B cell (primary cell): ENCODE measurements at regions not wholly inside any gene's neighbourhood (a gene's known extent, or its start where the extent isn't known, plus 50 kb on each side); places are given as distances from the start of the nearest gene placed in this dataset.

ENCODE experiments used
- ATAC-seq: fragments of 200-7000 bp; cut with Tn5 transposase; one replicate; pipeline ENCODE4 v1.10.0; 2021; ENCODE audit warnings: low read depth, mild to moderate bottlenecking, moderate number of reproducible peaks, moderate library complexity
- CTCF ChIA-PET: fragments of 350-600 bp; sonication (Branson Sonifier 250); formaldehyde crosslinking; loops from one replicate; lab custom pipeline; 2021; ENCODE audit warnings: antibody characterized with exemption, inconsistent platforms; lab: Charles Lee
- POLR2A ChIA-PET: fragments of 350-600 bp; sonication (Branson Sonifier 250); formaldehyde crosslinking; loops from one replicate; lab custom pipeline; 2021; ENCODE audit warnings: antibody characterized with exemption; lab: Charles Lee
- DNase-seq: peaks from one replicate; pipeline ENCODE4 v3.0.0; 2013
- H2AFZ ChIP-seq: 2 replicates; pipeline ENCODE4 v1.6.1; 2012; ENCODE audit warnings: mild to moderate bottlenecking, low read depth, low read length; ENCODE audit not compliant: insufficient read depth, poor library complexity, severe bottlenecking
- H3K27ac ChIP-seq, 2 donors: 1 replicate in 1 of 2; 2 replicates in 1 of 2; pipeline ENCODE4 v1.5.1; 2012 to 2013; ENCODE audit warnings: low read length in 2 of 2, mild to moderate bottlenecking in 2 of 2, moderate library complexity in 1 of 2
- H3K27me3 ChIP-seq, 4 experiments: fragments of 200-600 bp in 1 of 4; sonication (generic) in 1 of 4; replicated peaks in 1 of 4; 1 replicate in 2 of 4; 2 replicates in 2 of 4; pipeline versions ENCODE4 v1.6.1 to v1.7.0; 2013 to 2016; ENCODE audit warnings: low read length in 3 of 4, mild to moderate bottlenecking in 2 of 4, mixed read lengths in 1 of 4, moderate library complexity in 1 of 4; ENCODE audit not compliant: insufficient read depth in 4 of 4, control insufficient read depth in 3 of 4; ENCODE audit errors: control extremely low read depth in 1 of 4
- H3K36me3 ChIP-seq, 2 experiments: replicated peaks in 1 of 2; 1 replicate in 1 of 2; 2 replicates in 1 of 2; pipeline versions ENCODE4 v1.6.1 to v1.7.1; 2013; ENCODE audit warnings: low read length in 1 of 2; ENCODE audit not compliant: insufficient read depth in 2 of 2, control insufficient read depth in 1 of 2; ENCODE audit errors: control extremely low read depth in 1 of 2, extremely low read depth in 1 of 2
- H3K4me1 ChIP-seq, 2 donors: fragments of 200-600 bp in 1 of 2; sonication (generic) in 1 of 2; 1 replicate in 1 of 2; 2 replicates in 1 of 2; pipeline versions ENCODE4 v1.5.1 to v1.6.1; 2013 to 2017; ENCODE audit warnings: low read length in 2 of 2; ENCODE audit not compliant: control insufficient read depth in 2 of 2, insufficient read depth in 2 of 2
- H3K4me2 ChIP-seq: replicated peaks from 2 replicates; pipeline ENCODE3; 2012; ENCODE audit warnings: mild to moderate bottlenecking, low read depth, low read length; ENCODE audit not compliant: poor library complexity, severe bottlenecking
- H3K4me3 ChIP-seq, 5 experiments: fragments of 200-600 bp in 1 of 5; sonication (generic) in 1 of 5; 1 replicate in 3 of 5; 2 replicates in 2 of 5; pipeline versions ENCODE4 v1.5.1 to v1.7.0; 2011 to 2016; ENCODE audit warnings: low read length in 4 of 5, mild to moderate bottlenecking in 4 of 5, low read depth in 2 of 5, control low read depth in 1 of 5, moderate library complexity in 1 of 5; ENCODE audit not compliant: insufficient read depth in 1 of 5; ENCODE audit errors: control extremely low read depth in 1 of 5, extremely low read depth in 1 of 5
- H3K79me2 ChIP-seq: fragments of 200-600 bp; sonication (generic); one replicate; pipeline ENCODE4 v1.6.0; 2016; ENCODE audit warnings: low read length; ENCODE audit not compliant: control insufficient read depth, insufficient read depth
- H3K9ac ChIP-seq: fragments of 200-600 bp; sonication (generic); 2 replicates; pipeline ENCODE4 v1.6.1; 2017; ENCODE audit warnings: mild to moderate bottlenecking, low read length, moderate library complexity
- H3K9me3 ChIP-seq, 3 donors: one replicate each; pipeline versions ENCODE4 v1.6.1 to v1.7.1; 2013; ENCODE audit warnings: low read length in 2 of 3; ENCODE audit not compliant: control insufficient read depth in 2 of 3, insufficient read depth in 1 of 3; ENCODE audit errors: control extremely low read depth in 1 of 3
- H4K20me1 ChIP-seq: 2 replicates; pipeline ENCODE4 v1.6.0; 2012; ENCODE audit warnings: mild to moderate bottlenecking, low read length; ENCODE audit not compliant: insufficient read depth, control insufficient read depth, poor library complexity, severe bottlenecking
- H3K27ac Mint-ChIP-seq: one replicate; pipeline ENCODE4 v1.8.0; 2021; ENCODE audit warnings: mixed read lengths
- H3K27me3 Mint-ChIP-seq: one replicate; pipeline ENCODE4 v1.8.0; 2021; ENCODE audit warnings: mixed read lengths
- H3K4me1 Mint-ChIP-seq: one replicate; pipeline ENCODE4 v1.8.0; 2021; ENCODE audit warnings: mixed read lengths
- H3K4me3 Mint-ChIP-seq: one replicate; pipeline ENCODE4 v1.8.0; 2021; ENCODE audit warnings: mixed read lengths
- H3K9me3 Mint-ChIP-seq: one replicate; pipeline ENCODE4 v1.8.0; 2022; ENCODE audit warnings: mixed read lengths; ENCODE audit not compliant: insufficient read depth
- CTCF ChIP-seq: fragments of 200-600 bp; IDR thresholded peaks from one replicate; pipeline ENCODE4 v1.8.0; 2022; ENCODE audit warnings: antibody characterized with exemption, mild to moderate bottlenecking
- EZH2 ChIP-seq: IDR thresholded peaks from 2 replicates; pipeline ENCODE4 v1.6.1; 2012; ENCODE audit warnings: borderline replicate concordance, low read depth, mild to moderate bottlenecking, moderate library complexity, low read length; ENCODE audit not compliant: insufficient read depth, poor library complexity, severe bottlenecking
- WGBS: methylation state at CpG from one replicate; pipeline ENCODE4 v1.1.5; 2013; ENCODE audit warnings: missing lambda C conversion rate; ENCODE audit not compliant: insufficient coverage; 5-methylcytosine and 5-hydroxymethylcytosine counted together
- intact Hi-C: fragments of 100-400 bp; cut with micrococcal nuclease; formaldehyde crosslinking; loops from one replicate; pipeline ENCODE4 v1.10.0; 2022

DNA sequence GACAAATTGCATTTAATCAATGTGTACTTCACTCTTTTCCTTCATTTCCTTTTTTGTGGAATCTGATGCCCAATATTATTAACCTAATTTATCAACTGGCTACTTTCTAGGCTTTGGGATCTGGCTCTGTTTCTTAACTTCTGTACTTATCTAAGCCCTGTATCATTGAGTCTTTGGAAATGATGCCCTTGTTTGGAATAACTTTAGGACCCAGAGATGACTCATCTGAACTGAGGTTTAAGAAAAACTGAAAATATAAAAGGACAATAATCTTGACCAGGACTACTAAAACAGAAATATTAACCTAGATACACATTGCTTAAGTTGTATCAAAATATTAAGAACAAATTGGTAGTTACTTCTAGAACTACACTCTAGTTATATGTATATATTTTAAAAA, 600.8 kb downstream of the CPS1 start:
- Histone ChIP-seq H3K9ac (no peak overlapping the region), H3K9me3 (no peaks in the 10 kb centered on the region), H4K20me1 (no peaks in the 10 kb centered on the region), H3K4me3 (no peak overlapping the region), H3K4me2 (no peak overlapping the region), H2AFZ (no peak overlapping the region), H3K4me1 (no peaks in the 10 kb centered on the region), H3K36me3 (no peaks in the 10 kb centered on the region), H3K79me2 (no peaks in the 10 kb centered on the region), H3K27me3 (no peaks in the 10 kb centered on the region), H3K27ac (no peak overlapping the region)
- POLR2A ChIA-PET: no interaction called here
- no peak overlapping the region for H3K27ac Mint-ChIP-seq
- no peaks in the 10 kb centered on the region for H3K4me1 Mint-ChIP-seq
- intact Hi-C loops: no loop called here
- no peak for TF ChIP-seq CTCF
- TF ChIP-seq EZH2: no peak
- no peak overlapping the region for H3K4me3 Mint-ChIP-seq
- no peak for DNase-seq
- CTCF ChIA-PET: interaction anchor here (0.8 to 1.0 kb wide), 2 partner anchors 9 to 712 kb away, joined by 3 to 4 read pairs; no protein-coding TSS in a partner anchor
- ATAC-seq: no peak
- no peaks in the 10 kb centered on the region for H3K27me3 Mint-ChIP-seq
- H3K9me3 Mint-ChIP-seq: no peaks in the 10 kb centered on the region

- no peak overlapping the region for H3K4me2 ChIP-seq
- intact Hi-C loops: no loop called here
- no peak for TF ChIP-seq EZH2
- TF ChIP-seq CTCF: peak; percentile 90
- Mint-ChIP-seq H3K4me1 (no peaks in the 10 kb centered on the region), H3K27ac (no peak overlapping the region), H3K4me3 (no peak overlapping the region), H3K9me3 (no peaks in the 10 kb centered on the region), H3K27me3 (no peaks in the 10 kb centered on the region)
- no peak overlapping the region for H2AFZ ChIP-seq
- H3K79me2 ChIP-seq: no peaks in the 10 kb centered on the region
- no peaks in the 10 kb centered on the region for H3K27me3 ChIP-seq
- DNase-seq (peak; percentile 59), ATAC-seq (peak; percentile 57)
- no peaks in the 10 kb centered on the region for H3K4me1 ChIP-seq
- ChIA-PET POLR2A (no interaction called here), CTCF (interaction anchor here (0.8 to 1.0 kb wide), 2 partner anchors 10 to 712 kb away, joined by 3 to 4 read pairs; no protein-coding TSS in a partner anchor)
- H4K20me1 ChIP-seq: no peaks in the 10 kb centered on the region
- H3K9me3 ChIP-seq: no peaks in the 10 kb centered on the region
- H3K4me3 ChIP-seq: no peak overlapping the region
- 67% methylated on average over 1 of the region's 5 CpGs for WGBS
- H3K36me3 ChIP-seq: no peaks in the 10 kb centered on the region
- no peak overlapping the region for H3K9ac ChIP-seq
- H3K27ac ChIP-seq: no peak overlapping the region
These were observed 601.6 kb downstream of the CPS1 start for GRCh38 chr2:211157856-211158463.
